Endothelial cell (in vitro differentiated cells): ENCODE measurements at regions not wholly inside any gene's neighbourhood (a gene's known extent, or its start where the extent isn't known, plus 50 kb on each side); places are given as distances from the start of the nearest gene placed in this dataset.

ENCODE experiments used
- DNase-seq: peaks from one replicate; pipeline ENCODE4 v3.0.0; 2021; ENCODE audit warnings: low spot score
- H3K27ac Mint-ChIP-seq: one replicate; pipeline ENCODE4 v1.8.0; 2021; ENCODE audit warnings: mixed read lengths, inconsistent platforms; ENCODE audit not compliant: unreplicated experiment
- H3K27me3 Mint-ChIP-seq: one replicate; pipeline ENCODE4 v1.8.0; 2021; ENCODE audit warnings: mild to moderate bottlenecking, moderate library complexity, mixed read lengths, inconsistent platforms; ENCODE audit not compliant: unreplicated experiment
- H3K36me3 Mint-ChIP-seq: one replicate; pipeline ENCODE4 v1.8.0; 2021; ENCODE audit warnings: mild to moderate bottlenecking, low read depth, mixed read lengths, inconsistent platforms; ENCODE audit not compliant: unreplicated experiment
- H3K4me1 Mint-ChIP-seq: one replicate; pipeline ENCODE4 v1.8.0; 2021; ENCODE audit warnings: mild to moderate bottlenecking, mixed read lengths, inconsistent platforms; ENCODE audit not compliant: unreplicated experiment
- H3K4me3 Mint-ChIP-seq: one replicate; pipeline ENCODE4 v1.8.0; 2021; ENCODE audit warnings: mild to moderate bottlenecking, mixed read lengths, inconsistent platforms; ENCODE audit not compliant: unreplicated experiment
- H3K9me3 Mint-ChIP-seq: one replicate; pipeline ENCODE4 v1.8.0; 2021; ENCODE audit warnings: mixed read lengths, inconsistent platforms; ENCODE audit not compliant: unreplicated experiment
- CTCF ChIP-seq: fragments of 200-600 bp; sonication (generic); IDR thresholded peaks from one replicate; pipeline ENCODE4 v1.5.0; 2021; ENCODE audit warnings: antibody characterized with exemption; ENCODE audit not compliant: unreplicated experiment

GRCh38 chr9:88712484-88712883 lies 177.5 kb downstream of the NXNL2 start:
- Mint-ChIP-seq H3K9me3 (no peaks in the 10 kb centered on the region), H3K27ac (no peak overlapping the region), H3K4me1 (peaks cover 5% of the 10 kb centered on the region), H3K36me3 (no peaks in the 10 kb centered on the region), H3K27me3 (no peaks in the 10 kb centered on the region), H3K4me3 (no peak overlapping the region)
- DNase-seq = no peak
- no peak for TF ChIP-seq CTCF

GRCh38 chr9:88713010-88713409 lies 178.0 kb downstream of the NXNL2 start:
- Mint-ChIP-seq H3K9me3 (no peaks in the 10 kb centered on the region), H3K27me3 (no peaks in the 10 kb centered on the region), H3K4me3 (no peak overlapping the region), H3K4me1 (peaks cover 5% of the 10 kb centered on the region), H3K27ac (no peak overlapping the region), H3K36me3 (no peaks in the 10 kb centered on the region)
- no peak for DNase-seq
- TF ChIP-seq CTCF = no peak

GRCh38 chr9:88716596-88717290 lies 181.8 kb downstream of the NXNL2 start:
- H3K4me1 Mint-ChIP-seq = peaks cover 5% of the 10 kb centered on the region
- no peaks in the 10 kb centered on the region for H3K27me3 Mint-ChIP-seq

GRCh38 chr9:88721025-88721424 lies 186.0 kb downstream of the NXNL2 start:
- DNase-seq = no peak
- Mint-ChIP-seq H3K27me3 (no peaks in the 10 kb centered on the region), H3K36me3 (no peaks in the 10 kb centered on the region), H3K4me3 (no peak overlapping the region), H3K9me3 (no peaks in the 10 kb centered on the region), H3K4me1 (no peaks in the 10 kb centered on the region), H3K27ac (no peak overlapping the region)
- no peak for TF ChIP-seq CTCF

More at GRCh38 chr9:88716596-88717290, 181.8 kb downstream of the NXNL2 start:
- no peaks in the 10 kb centered on the region for H3K36me3 Mint-ChIP-seq
- no peak for DNase-seq
- no peaks in the 10 kb centered on the region for H3K9me3 Mint-ChIP-seq
- no peak for TF ChIP-seq CTCF
- H3K4me3 Mint-ChIP-seq = no peak overlapping the region
- no peak overlapping the region for H3K27ac Mint-ChIP-seq

GRCh38 chr9:88721495-88722279 lies 186.7 kb downstream of the NXNL2 start:
- H3K4me3 Mint-ChIP-seq = no peak overlapping the region
- H3K4me1 Mint-ChIP-seq = no peaks in the 10 kb centered on the region
- no peak overlapping the region for H3K27ac Mint-ChIP-seq
- TF ChIP-seq CTCF = no peak
- DNase-seq = no peak
- H3K27me3 Mint-ChIP-seq = no peaks in the 10 kb centered on the region
- no peaks in the 10 kb centered on the region for H3K9me3 Mint-ChIP-seq
- H3K36me3 Mint-ChIP-seq = no peaks in the 10 kb centered on the region
